Heart left ventricle (tissue), 16 donors: ENCODE measurements at regions not wholly inside any gene's neighbourhood (a gene's known extent, or its start where the extent isn't known, plus 50 kb on each side); places are given as distances from the start of the nearest gene placed in this dataset.
A peak's percentile ranks its signal among the peaks of the same experiment; 100 is the strongest.

Source experiments
- ATAC-seq, 4 donors: fragments of 200-7000 bp; cut with Tn5 transposase; one replicate each; pipeline ENCODE4 v1.9.1; 2020 to 2022; ENCODE audit warnings: moderate library complexity in 4 of 4, mild to moderate bottlenecking in 3 of 4, moderate number of reproducible peaks in 1 of 4
- DNase-seq, 5 donors: peaks; one replicate each; pipeline ENCODE4 v3.0.0-alpha.2; 2020
- H3K27ac ChIP-seq, 12 donors: fragments of 200-600 bp; sonication (generic) in 4 of 12; one replicate each; pipeline versions ENCODE4 v1.5.0 to v1.8.0; 2016 to 2022; ENCODE audit warnings: mild to moderate bottlenecking in 2 of 12
- H3K27me3 ChIP-seq, 9 donors: fragments of 200-600 bp; sonication (generic) in 2 of 9; one replicate each; pipeline versions ENCODE4 v1.5.1 to v1.8.0; 2016 to 2022; ENCODE audit warnings: mild to moderate bottlenecking in 3 of 9
- H3K36me3 ChIP-seq, 9 donors: fragments of 200-600 bp; sonication (generic) in 2 of 9; one replicate each; pipeline versions ENCODE4 v1.5.0 to v1.8.0; 2018 to 2022; ENCODE audit warnings: mild to moderate bottlenecking in 2 of 9
- H3K4me1 ChIP-seq, 12 donors: fragments of 200-600 bp; sonication (generic) in 4 of 12; one replicate each; pipeline versions ENCODE4 v1.5.0 to v1.8.0; 2016 to 2022; ENCODE audit warnings: mild to moderate bottlenecking in 3 of 12
- H3K4me3 ChIP-seq, 12 donors: fragments of 200-600 bp; sonication (generic) in 4 of 12; one replicate each; pipeline versions ENCODE4 v1.5.0 to v1.8.0; 2017 to 2022; ENCODE audit warnings: mild to moderate bottlenecking in 9 of 12, moderate library complexity in 4 of 12
- H3K9me3 ChIP-seq, 12 donors: fragments of 200-600 bp; sonication (generic) in 4 of 12; one replicate each; pipeline versions ENCODE4 v1.5.0 to v1.8.0; 2016 to 2022; ENCODE audit warnings: mild to moderate bottlenecking in 1 of 12
- CTCF ChIP-seq, 12 donors: fragments of 200-600 bp; sonication (generic) in 4 of 12; IDR thresholded peaks; one replicate each; pipeline versions ENCODE4 v1.5.0 to v1.8.0; 2018 to 2022; ENCODE audit warnings: antibody characterized with exemption in 12 of 12, mild to moderate bottlenecking in 5 of 12
- POLR2A ChIP-seq, 2 donors: fragments of 450-650 bp; IDR thresholded peaks; one replicate each; pipeline ENCODE4 v1.6.1; 2017; ENCODE audit warnings: antibody characterized with exemption in 2 of 2, mild to moderate bottlenecking in 2 of 2, moderate library complexity in 2 of 2
- WGBS, 4 donors: extraction: QIAGEN DNeasy Blood & Tissue Kit in 2 of 4; methylation state at CpG; one replicate each; pipeline versions ENCODE4 v1.1.5 to v1.1.7; 2013 to 2018; 5-methylcytosine and 5-hydroxymethylcytosine counted together
- intact Hi-C, 10 donors: fragments of 100-400 bp; cut with DNase I; formaldehyde crosslinking; loops; one replicate each; pipeline versions ENCODE4 v1.11.1 to v1.14.2; 2022
- donor health status: ischemic (EF 13 %, LVEDD 7.1; RV severe dilation, severe dysfunction).
- donor health status: healthy with polysubstance abuse.
- donor health status: DM: no; HTN: yes; CAD: no.
- donor health status: DM: no; HTN: no; CAD: no.
- donor health status: ischemic (EF 25% LVEDD 6.9; RV normal size, moderate dysfunction).
- donor health status: ischemic (EF 25% LVEDD 5.7; RV mildly dilated, moderate dysfunction).
- donor health status: healthy.
- donor health status: DM: yes; HTN: yes; CAD: no.
- donor health status: ischemic (EF 35%, LVEDD 5.7; RV mildly dilated, moderate dysfunction).
- donor health status: nonischemic (EF 11% LVEDD 7.7; RV severe dilation, severe dysfunction).
- donor health status: DM: yes; HTN: yes; CAD: no.
- donor health status: PGD.
- donor health status: ischemic (EF 29% LVEDD 5.4; RV normal size, mild dysfunction).
- donor health status: nonischemic (EF 23%, LVEDD 6.1; RV moderate dilation, normal function).

DNA sequence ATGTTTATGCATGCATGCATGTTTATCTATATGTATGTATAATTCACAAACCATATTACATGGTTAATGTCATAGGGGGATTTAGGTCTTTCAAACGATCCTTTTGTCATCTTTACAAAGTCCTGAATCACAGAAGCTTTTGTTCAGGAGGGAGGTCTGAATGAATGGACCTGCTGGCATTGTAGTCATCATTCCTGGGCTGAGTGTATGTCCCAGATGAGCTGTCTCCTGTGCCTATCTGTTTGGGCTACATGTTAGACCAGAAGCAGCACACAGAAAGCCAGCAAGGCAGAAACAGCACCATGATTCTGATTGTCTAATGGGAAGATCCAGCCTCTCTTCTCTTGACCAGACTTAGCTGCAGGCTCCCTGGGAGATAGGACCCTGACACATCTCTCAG is 69.5 kb downstream of the ADM start:
- Histone ChIP-seq H3K4me3 (no peak overlapping the region), H3K36me3 (no peaks in the 10 kb centered on the region), H3K4me1 (peaks cover 0 to 31% (median 2%) of the 10 kb centered on the region in 12 donors), H3K9me3 (no peaks in the 10 kb centered on the region), H3K27me3 (no peaks in the 10 kb centered on the region), H3K27ac (no peak overlapping the region)
- no peak for ATAC-seq
- no peak for DNase-seq
- intact Hi-C loops: no loop called here
- no peak for TF ChIP-seq POLR2A (IDR thresholded peaks at IDR 0.05)
- no peak for TF ChIP-seq CTCF (IDR thresholded peaks at IDR 0.05)
- WGBS, 4 donors: 52 to 82% (median 77%) methylated on average over 1 of the region's 1 CpG

DNA sequence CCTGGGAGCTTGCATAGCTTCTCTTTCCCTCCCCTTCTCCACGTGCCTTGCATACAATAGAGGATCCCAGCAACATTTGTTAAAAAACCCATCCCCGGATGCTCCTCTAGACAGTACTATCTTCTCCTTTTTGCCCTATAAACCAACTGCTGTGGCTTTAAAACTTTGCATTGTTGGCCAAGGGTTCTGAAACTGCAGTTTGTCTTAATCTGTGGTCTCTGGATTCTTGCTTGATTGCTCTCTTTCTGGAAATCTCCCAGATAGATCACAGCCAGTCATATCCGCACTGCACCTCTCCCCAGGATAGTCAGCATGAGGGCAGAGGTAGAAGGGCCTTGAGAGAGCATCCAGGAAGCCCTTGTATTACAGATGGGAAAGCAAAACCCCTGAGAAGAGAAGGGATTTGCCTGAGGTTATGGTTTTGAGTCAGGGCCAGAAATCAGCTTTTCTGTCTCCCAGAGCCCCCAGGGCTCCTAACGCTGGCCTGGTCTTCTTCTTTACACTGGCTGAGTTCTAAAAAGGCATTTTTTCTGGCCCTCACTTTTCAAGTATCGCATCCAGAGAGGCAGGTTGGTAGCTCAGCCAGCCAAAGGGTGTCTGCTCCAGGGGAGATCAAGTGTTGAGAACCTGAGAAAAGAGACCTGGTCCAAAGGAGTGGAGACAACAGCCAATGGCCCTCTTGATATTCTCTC is 70.6 kb downstream of the ADM start:
- H3K27me3 ChIP-seq: no peaks in the 10 kb centered on the region
- H3K36me3 ChIP-seq: no peaks in the 10 kb centered on the region
- H3K4me3 ChIP-seq: no peak overlapping the region
- intact Hi-C loops: no loop called here
- H3K27ac ChIP-seq: peak overlapping the region in 1 of 12 donors; percentile 2
- DNase-seq (no peak), ATAC-seq (no peak)
- TF ChIP-seq CTCF (IDR thresholded peaks at IDR 0.05) (no peak), POLR2A (IDR thresholded peaks at IDR 0.05) (no peak)
- WGBS, 4 donors: 80 to 84% (median 82%) methylated on average over 5 of the region's 5 CpGs
- no peaks in the 10 kb centered on the region for H3K9me3 ChIP-seq
- peaks cover 0 to 31% (median 2%) of the 10 kb centered on the region in 12 donors for H3K4me1 ChIP-seq

DNA sequence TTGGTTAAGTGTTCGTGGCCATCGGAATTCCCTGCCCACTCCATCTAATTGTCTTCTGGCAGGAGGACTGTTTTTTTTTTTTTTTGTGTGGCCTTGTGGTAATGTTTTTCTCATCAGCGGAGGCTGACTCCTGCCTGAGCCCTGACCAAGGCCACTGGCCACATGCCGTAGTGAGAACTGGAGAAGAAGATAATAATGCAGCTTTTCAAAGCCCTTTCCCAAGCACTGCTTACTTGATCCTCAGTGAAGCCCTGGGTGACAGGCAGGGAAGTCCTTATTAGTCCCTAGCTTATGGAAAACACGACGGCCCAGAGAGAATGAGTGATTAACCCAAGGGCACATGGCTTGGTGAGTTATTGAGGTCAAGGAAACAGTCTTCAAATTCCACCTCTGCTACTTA is 71.2 kb downstream of the ADM start:
- Histone ChIP-seq H3K4me1 (peaks cover 0 to 31% (median 2%) of the 10 kb centered on the region in 12 donors), H3K27ac (no peak overlapping the region), H3K4me3 (no peak overlapping the region), H3K9me3 (no peaks in the 10 kb centered on the region), H3K36me3 (no peaks in the 10 kb centered on the region), H3K27me3 (no peaks in the 10 kb centered on the region)
- intact Hi-C loops: no loop called here
- 66 to 79% (median 73%) methylated on average over 6 of the region's 6 CpGs for WGBS, 4 donors
- DNase-seq: no peak
- ATAC-seq: no peak
- TF ChIP-seq CTCF (IDR thresholded peaks at IDR 0.05): no peak
- no peak for TF ChIP-seq POLR2A (IDR thresholded peaks at IDR 0.05)

GRCh38 chr11:10377183-10377582 is 72.3 kb downstream of the ADM start:
- ATAC-seq: peak in 1 of 4 donors; percentile 34
- DNase-seq: no peak
- Histone ChIP-seq H3K4me1 (peaks cover 0 to 31% (median 2%) of the 10 kb centered on the region in 12 donors), H3K27ac (no peak overlapping the region), H3K36me3 (no peaks in the 10 kb centered on the region), H3K27me3 (no peaks in the 10 kb centered on the region), H3K9me3 (no peaks in the 10 kb centered on the region), H3K4me3 (no peak overlapping the region)
- intact Hi-C loops: no loop called here
- TF ChIP-seq CTCF (IDR thresholded peaks at IDR 0.05): no peak
- no peak for TF ChIP-seq POLR2A (IDR thresholded peaks at IDR 0.05)
